Neural cell (in vitro differentiated cells): ENCODE measurements at regions not wholly inside any gene's neighbourhood (a gene's known extent, or its start where the extent isn't known, plus 50 kb on each side); places are given as distances from the start of the nearest gene placed in this dataset.
"Not testable (repeated sequence)": the region's sequence is repeated elsewhere in the genome, so short reads cannot be mapped to it uniquely, and the experiment has no call there.

Experiments
- H2AFZ ChIP-seq: fragments of 200-600, 300-800 bp; sonication (generic), shearing (Covaris generic); 2 replicates; pipeline ENCODE4 v1.6.0; 2014; ENCODE audit warnings: low read depth, mild to moderate bottlenecking, antibody characterized with exemption, low read length, moderate library complexity
- H3F3A ChIP-seq: fragments of 200-600 bp; shearing (Covaris generic); 2 replicates; pipeline ENCODE4 v1.6.1; 2016; ENCODE audit warnings: mild to moderate bottlenecking, moderate library complexity, mixed read lengths, antibody characterized with exemption, low read length; ENCODE audit not compliant: insufficient read depth, poor library complexity, severe bottlenecking
- H3K27ac ChIP-seq: fragments of 200-600, 300-800 bp; sonication (generic), shearing (Covaris generic); 2 replicates; pipeline ENCODE4 v1.5.1; 2014; ENCODE audit warnings: mild to moderate bottlenecking, low read length, moderate library complexity
- H3K27me3 ChIP-seq: fragments of 300-800, 200-600 bp; sonication (generic), shearing (Covaris generic); 2 replicates; pipeline ENCODE4 v1.6.0; 2014; ENCODE audit warnings: mild to moderate bottlenecking, low read depth, low read length, moderate library complexity; ENCODE audit not compliant: insufficient read depth
- H3K36me3 ChIP-seq: fragments of 300-800, 200-600 bp; sonication (generic), shearing (Covaris generic); 2 replicates; pipeline ENCODE4 v1.5.1; 2014; ENCODE audit warnings: mild to moderate bottlenecking, antibody characterized with exemption, low read length, moderate library complexity; ENCODE audit not compliant: insufficient read depth
- H3K4me2 ChIP-seq: fragments of 300-800, 200-600 bp; sonication (generic), shearing (Covaris generic); 2 replicates; pipeline ENCODE4 v1.6.0; 2014; ENCODE audit warnings: mild to moderate bottlenecking, low read length
- H3K4me3 ChIP-seq: fragments of 300-800, 200-600 bp; sonication (generic), shearing (Covaris generic); 2 replicates; pipeline ENCODE4 v1.5.1; 2014; ENCODE audit warnings: mild to moderate bottlenecking, low read length, moderate library complexity
- H3K79me2 ChIP-seq: fragments of 200-600 bp; shearing (Covaris generic); replicated peaks from 2 replicates; pipeline ENCODE4 v1.6.0; 2014; ENCODE audit warnings: mild to moderate bottlenecking, low read length, moderate library complexity; ENCODE audit not compliant: insufficient read depth
- H3K9ac ChIP-seq: fragments of 300-800, 200-600 bp; sonication (generic), shearing (Covaris generic); 2 replicates; pipeline ENCODE4 v1.6.1; 2016; ENCODE audit warnings: mild to moderate bottlenecking, low read length, mixed read lengths
- H3K9me2 ChIP-seq: fragments of 200-600 bp; shearing (Covaris generic); 2 replicates; pipeline ENCODE4 v1.6.1; 2016; ENCODE audit warnings: mild to moderate bottlenecking, low read length, mixed read lengths; ENCODE audit not compliant: insufficient read depth
- H3K9me3 ChIP-seq: fragments of 200-600, 300-800 bp; sonication (generic), shearing (Covaris generic); 2 replicates; pipeline ENCODE4 v1.6.1; 2016; ENCODE audit warnings: mild to moderate bottlenecking, mixed run types, low read length, moderate library complexity, mixed read lengths
- H4K20me1 ChIP-seq: fragments of 200-600 bp; shearing (Covaris generic); 2 replicates; pipeline ENCODE4 v1.6.1; 2016; ENCODE audit warnings: mild to moderate bottlenecking, mixed run types; ENCODE audit not compliant: insufficient read depth
- CTCF ChIP-seq: fragments of 450-650 bp; IDR thresholded peaks from 2 replicates; pipeline ENCODE4 v1.5.1; 2014; ENCODE audit warnings: antibody characterized with exemption, mild to moderate bottlenecking, moderate library complexity; ENCODE audit not compliant: poor library complexity, severe bottlenecking
- EP300 ChIP-seq: fragments of 450-650 bp; conservative IDR thresholded peaks from 2 replicates; pipeline ENCODE4 v1.6.1; 2014; ENCODE audit warnings: antibody characterized with exemption, mild to moderate bottlenecking, moderate library complexity; ENCODE audit not compliant: poor library complexity, severe bottlenecking
- EZH2 ChIP-seq: fragments of 200-600, 300-800 bp; shearing (Covaris generic), sonication (generic); IDR thresholded peaks from 2 replicates; pipeline ENCODE4 v1.6.1; 2014; ENCODE audit warnings: antibody characterized with exemption, low read length, borderline replicate concordance, mild to moderate bottlenecking; ENCODE audit not compliant: insufficient read depth, poor library complexity, severe bottlenecking
- MXI1 ChIP-seq: fragments of 450-650 bp; conservative IDR thresholded peaks from 2 replicates; pipeline ENCODE4 v1.6.1; 2014; ENCODE audit warnings: antibody characterized with exemption, mild to moderate bottlenecking; ENCODE audit not compliant: poor library complexity, severe bottlenecking
- POLR2AphosphoS5 ChIP-seq: IDR thresholded peaks from 2 replicates; pipeline ENCODE4 v1.6.1; 2012
- RAD21 ChIP-seq: fragments of 450-650 bp; conservative IDR thresholded peaks from 2 replicates; pipeline ENCODE4 v1.6.1; 2014; ENCODE audit warnings: antibody characterized with exemption, mild to moderate bottlenecking, moderate library complexity
- REST ChIP-seq: IDR thresholded peaks from 2 replicates; pipeline ENCODE4 v1.6.1; 2012; ENCODE audit warnings: borderline replicate concordance
- SMC3 ChIP-seq: fragments of 450-650 bp; conservative IDR thresholded peaks from 2 replicates; pipeline ENCODE4 v1.6.1; 2014; ENCODE audit warnings: antibody characterized with exemption, mild to moderate bottlenecking, moderate library complexity; ENCODE audit not compliant: poor library complexity
- TAF1 ChIP-seq: IDR thresholded peaks from 2 replicates; pipeline ENCODE4 v1.6.1; 2012; ENCODE audit warnings: low read depth

DNA sequence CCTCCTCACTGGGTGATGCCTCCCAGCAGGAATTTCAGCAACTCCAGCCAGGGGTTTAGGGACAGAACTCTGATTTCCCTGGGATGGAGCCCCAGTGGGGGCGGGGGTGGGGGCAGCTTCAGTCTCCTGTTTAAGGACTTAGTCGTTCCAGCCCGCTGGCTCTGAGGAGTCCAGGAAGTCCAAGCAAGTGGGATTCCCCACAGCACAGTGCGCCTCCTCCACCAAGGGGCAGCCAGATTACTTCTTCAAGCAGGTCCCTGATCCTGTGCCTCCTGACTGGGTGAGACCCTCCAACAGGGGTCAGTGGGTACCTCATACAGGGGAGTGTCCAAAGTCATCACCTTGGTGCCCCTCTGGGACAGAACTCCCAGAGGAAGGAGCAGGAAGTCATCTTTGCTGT lies 1438.4 kb upstream of the B3GALT2 start:
- Histone ChIP-seq H3K4me2 (no peak overlapping the region), H3F3A (no peaks in the 10 kb centered on the region), H3K4me3 (no peak overlapping the region), H3K36me3 (no peaks in the 10 kb centered on the region), H3K79me2 (no peaks in the 10 kb centered on the region), H3K27me3 (no peaks in the 10 kb centered on the region), H3K9ac (no peak overlapping the region), H4K20me1 (no peaks in the 10 kb centered on the region), H3K27ac (no peak overlapping the region), H2AFZ (no peak overlapping the region), H3K9me2 (no peaks in the 10 kb centered on the region), H3K9me3 (no peaks in the 10 kb centered on the region)
- TF ChIP-seq EP300 = no peak
- TF ChIP-seq POLR2AphosphoS5 = no peak
- TF ChIP-seq SMC3 = no peak
- no peak for TF ChIP-seq TAF1

GRCh38 chr1:194618101-194618500 lies 1431.7 kb upstream of the B3GALT2 start:
- H3K9me3 ChIP-seq = no peaks in the 10 kb centered on the region
- H3K79me2 ChIP-seq = no peaks in the 10 kb centered on the region
- no peaks in the 10 kb centered on the region for H3F3A ChIP-seq
- H2AFZ ChIP-seq = no peak overlapping the region
- no peak overlapping the region for H3K9ac ChIP-seq
- no peak overlapping the region for H3K4me2 ChIP-seq
- TF ChIP-seq SMC3 = no peak
- no peak for TF ChIP-seq EP300
- no peak for TF ChIP-seq EZH2
- no peaks in the 10 kb centered on the region for H3K36me3 ChIP-seq
- no peaks in the 10 kb centered on the region for H3K9me2 ChIP-seq
- no peak overlapping the region for H3K4me3 ChIP-seq
- H3K27me3 ChIP-seq = no peaks in the 10 kb centered on the region
- no peaks in the 10 kb centered on the region for H4K20me1 ChIP-seq
- no peak overlapping the region for H3K27ac ChIP-seq

GRCh38 chr1:194617272-194617671 lies 1430.9 kb upstream of the B3GALT2 start:
- not testable (repeated sequence) for H3K4me2 ChIP-seq, H3F3A ChIP-seq, H3K27ac ChIP-seq, H3K4me3 ChIP-seq, H3K79me2 ChIP-seq, H4K20me1 ChIP-seq, H2AFZ ChIP-seq, H3K36me3 ChIP-seq, H3K9me2 ChIP-seq, H3K9me3 ChIP-seq, H3K9ac ChIP-seq, H3K27me3 ChIP-seq

DNA sequence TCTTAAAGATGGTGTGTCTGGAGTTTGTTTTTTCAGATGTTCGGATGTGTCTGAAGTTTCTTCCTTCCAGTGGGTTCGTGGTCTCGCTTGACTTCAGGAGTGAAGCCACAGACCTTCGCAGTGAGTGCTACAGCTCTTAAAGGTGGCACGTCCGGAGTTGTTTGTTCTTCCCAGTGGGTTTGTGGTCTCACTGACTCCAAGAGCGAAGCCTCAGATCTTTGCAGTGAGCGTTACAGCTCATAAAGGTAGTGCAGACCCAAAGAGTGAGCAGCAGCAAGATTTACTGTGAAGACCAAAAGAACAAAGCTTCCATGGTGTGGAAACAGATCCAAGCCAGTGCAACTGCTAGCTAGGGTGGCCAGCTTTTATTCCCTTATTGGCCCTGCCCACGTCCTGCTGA lies 1430.4 kb upstream of the B3GALT2 start:
- H3K79me2 ChIP-seq = no peaks in the 10 kb centered on the region
- H4K20me1 ChIP-seq = no peaks in the 10 kb centered on the region
- H3K36me3 ChIP-seq = no peaks in the 10 kb centered on the region
- H3K4me3 ChIP-seq = no peak overlapping the region
- no peaks in the 10 kb centered on the region for H3F3A ChIP-seq
- no peaks in the 10 kb centered on the region for H3K9me2 ChIP-seq
- no peak overlapping the region for H3K9ac ChIP-seq
- no peak overlapping the region for H3K4me2 ChIP-seq
- H3K27me3 ChIP-seq = no peaks in the 10 kb centered on the region
- H2AFZ ChIP-seq = no peak overlapping the region
- no peak overlapping the region for H3K27ac ChIP-seq
- H3K9me3 ChIP-seq = no peaks in the 10 kb centered on the region
- TF ChIP-seq SMC3 (no peak), TAF1 (no peak), RAD21 (no peak), POLR2AphosphoS5 (no peak), EP300 (no peak), EZH2 (no peak), MXI1 (no peak), CTCF (no peak), REST (no peak)
